Loucy (cell line): ENCODE measurements at regions not wholly inside any gene's neighbourhood (a gene's known extent, or its start where the extent isn't known, plus 50 kb on each side); places are given as distances from the start of the nearest gene placed in this dataset.

Experiments
- H2AFZ ChIP-seq: fragments of 200-600 bp; sonication (generic); 2 replicates; pipeline ENCODE4 v1.6.0; 2016; ENCODE audit warnings: antibody characterized with exemption, mild to moderate bottlenecking, low read length, moderate library complexity
- H3F3A ChIP-seq: fragments of 200-600 bp; 2 replicates; pipeline ENCODE4 v1.6.0; 2016; ENCODE audit warnings: antibody characterized with exemption, low read depth, mild to moderate bottlenecking
- H3K27me3 ChIP-seq: fragments of 200-600 bp; sonication (generic); 2 replicates; pipeline ENCODE4 v1.6.1; 2014; ENCODE audit warnings: low read length, mild to moderate bottlenecking; ENCODE audit not compliant: insufficient read depth, poor library complexity, severe bottlenecking
- H3K36me3 ChIP-seq: fragments of 200-600 bp; sonication (generic); 2 replicates; pipeline ENCODE4 v1.6.1; 2016; ENCODE audit warnings: low read length; ENCODE audit not compliant: insufficient read depth
- H3K4me1 ChIP-seq: fragments of 200-600 bp; sonication (generic); 2 replicates; pipeline ENCODE4 v1.5.1; 2014; ENCODE audit warnings: low read length, mild to moderate bottlenecking; ENCODE audit not compliant: insufficient read depth, poor library complexity, severe bottlenecking
- H3K4me2 ChIP-seq: fragments of 200-600 bp; sonication (generic); 2 replicates; pipeline ENCODE4 v1.6.0; 2014; ENCODE audit warnings: antibody characterized with exemption, low read length, low read depth, mild to moderate bottlenecking; ENCODE audit not compliant: poor library complexity, severe bottlenecking
- H3K4me3 ChIP-seq: fragments of 200-600 bp; sonication (generic); 2 replicates; pipeline ENCODE4 v1.5.1; 2014; ENCODE audit warnings: low read length, mild to moderate bottlenecking, mixed read lengths; ENCODE audit not compliant: poor library complexity, severe bottlenecking
- H3K79me2 ChIP-seq: fragments of 200-600 bp; sonication (generic); 2 replicates; pipeline ENCODE4 v1.6.1; 2014; ENCODE audit warnings: low read length; ENCODE audit not compliant: insufficient read depth
- H3K9ac ChIP-seq: fragments of 200-600 bp; sonication (generic); 2 replicates; pipeline ENCODE4 v1.6.0; 2014; ENCODE audit warnings: mild to moderate bottlenecking, low read depth, low read length, moderate library complexity; ENCODE audit not compliant: poor library complexity, severe bottlenecking
- H3K9me2 ChIP-seq: fragments of 200-600 bp; sonication (generic); replicated peaks from 2 replicates; pipeline ENCODE4 v1.6.1; 2016; ENCODE audit warnings: low read depth, low read length, mixed read lengths
- H3K9me3 ChIP-seq: fragments of 200-600 bp; sonication (generic); 2 replicates; pipeline ENCODE4 v1.6.1; 2014; ENCODE audit warnings: mild to moderate bottlenecking, antibody characterized with exemption, low read length, low read depth; ENCODE audit not compliant: insufficient read depth
- H4K20me1 ChIP-seq: fragments of 200-600 bp; sonication (generic); 2 replicates; pipeline ENCODE4 v1.6.0; 2014; ENCODE audit warnings: antibody characterized with exemption, low read length, mild to moderate bottlenecking; ENCODE audit not compliant: insufficient read depth, poor library complexity, severe bottlenecking
- CTCF ChIP-seq: fragments of 200-600 bp; sonication (generic); conservative IDR thresholded peaks from 2 replicates; pipeline ENCODE4 v1.5.1; 2014; ENCODE audit warnings: mild to moderate bottlenecking, antibody characterized with exemption, low read length
- EZH2phosphoT487 ChIP-seq: fragments of 200-600 bp; IDR thresholded peaks from 2 replicates; pipeline ENCODE4 v1.6.1; 2018; ENCODE audit warnings: antibody characterized with exemption, mild to moderate bottlenecking, moderate library complexity, borderline replicate concordance

DNA sequence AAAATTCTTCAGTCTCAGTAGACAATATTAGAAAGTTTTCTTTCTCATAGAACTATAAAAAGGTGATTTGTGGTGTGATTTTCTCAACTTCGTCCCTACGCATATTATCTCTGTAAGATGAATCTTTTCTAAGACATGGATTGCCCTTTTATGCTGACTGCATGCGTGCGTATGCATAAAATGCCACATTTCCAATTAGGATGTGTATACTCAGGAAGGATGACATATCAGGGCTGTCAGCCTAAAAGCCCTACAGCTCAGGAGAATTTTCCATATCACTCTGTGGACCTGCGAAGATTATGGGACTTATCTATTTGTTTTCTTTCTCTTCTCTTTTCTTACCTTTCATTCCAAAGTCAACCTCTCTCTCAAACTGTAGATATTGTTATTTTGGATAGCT, 166.5 kb upstream of the GPC6 start:
- no peak overlapping the region for H3K4me2 ChIP-seq
- no peak overlapping the region for H3K9ac ChIP-seq
- no peaks in the 10 kb centered on the region for H4K20me1 ChIP-seq
- no peaks in the 10 kb centered on the region for H3K27me3 ChIP-seq
- no peaks in the 10 kb centered on the region for H3F3A ChIP-seq
- no peak overlapping the region for H3K4me3 ChIP-seq
- no peaks in the 10 kb centered on the region for H3K9me2 ChIP-seq
- no peaks in the 10 kb centered on the region for H3K4me1 ChIP-seq
- H2AFZ ChIP-seq = no peak overlapping the region
- H3K36me3 ChIP-seq = no peaks in the 10 kb centered on the region
- TF ChIP-seq CTCF = no peak
- no peak for TF ChIP-seq EZH2phosphoT487
- H3K9me3 ChIP-seq = no peaks in the 10 kb centered on the region
- no peaks in the 10 kb centered on the region for H3K79me2 ChIP-seq

DNA sequence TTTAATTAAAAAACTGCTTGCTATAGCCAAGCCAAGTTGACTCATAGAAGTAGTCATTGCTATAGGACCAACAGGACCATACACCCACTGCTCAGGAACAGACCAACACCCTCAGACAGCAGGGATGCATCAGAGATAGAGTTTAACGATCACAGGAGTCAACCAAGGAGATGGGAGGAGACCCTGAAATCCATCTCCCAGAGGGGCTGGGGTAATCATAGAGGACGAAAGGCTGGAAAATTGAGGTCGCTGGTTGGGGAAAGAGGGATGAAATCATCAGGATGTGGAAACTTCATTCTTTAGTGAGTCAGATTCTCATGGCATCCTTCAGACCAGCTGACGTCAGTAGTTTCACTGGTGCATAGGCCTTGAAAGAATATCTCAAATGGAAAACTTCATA, 160.4 kb upstream of the GPC6 start:
- Histone ChIP-seq H3K4me1 (no peaks in the 10 kb centered on the region), H3K36me3 (no peaks in the 10 kb centered on the region), H3K9ac (no peak overlapping the region), H2AFZ (no peak overlapping the region), H3K79me2 (no peaks in the 10 kb centered on the region), H3K4me2 (no peak overlapping the region), H3K9me2 (no peaks in the 10 kb centered on the region), H3K4me3 (no peak overlapping the region), H3F3A (no peaks in the 10 kb centered on the region), H3K27me3 (no peaks in the 10 kb centered on the region), H4K20me1 (no peaks in the 10 kb centered on the region), H3K9me3 (no peaks in the 10 kb centered on the region)
- TF ChIP-seq CTCF = no peak
- no peak for TF ChIP-seq EZH2phosphoT487

DNA sequence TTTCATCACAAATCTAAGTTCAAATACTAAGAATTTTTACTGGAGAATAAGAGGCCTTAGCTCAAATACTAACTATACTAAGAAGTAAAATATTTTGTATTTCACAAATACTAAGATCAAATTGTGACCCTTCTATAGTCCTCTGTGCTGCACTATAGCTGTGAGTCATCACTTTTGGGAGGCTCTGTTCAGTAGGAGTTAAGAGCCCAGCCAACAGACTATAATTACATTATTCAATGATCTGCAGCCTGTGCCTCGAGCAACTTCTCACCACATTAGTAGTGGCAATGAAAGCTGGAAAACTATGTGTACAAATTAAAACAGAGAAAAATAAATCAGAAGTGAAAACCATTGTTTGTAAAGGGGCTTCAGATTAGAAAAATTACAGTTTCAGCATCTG, 147.3 kb upstream of the GPC6 start:
- H3K4me1 ChIP-seq = no peaks in the 10 kb centered on the region
- H3K9me3 ChIP-seq = no peaks in the 10 kb centered on the region; the same call in 1 of the 2 replicates
- H2AFZ ChIP-seq = no peak overlapping the region
- no peaks in the 10 kb centered on the region for H4K20me1 ChIP-seq
- no peaks in the 10 kb centered on the region for H3F3A ChIP-seq
- no peak overlapping the region for H3K4me3 ChIP-seq
- H3K36me3 ChIP-seq = no peaks in the 10 kb centered on the region
- H3K79me2 ChIP-seq = no peaks in the 10 kb centered on the region
- H3K4me2 ChIP-seq = no peak overlapping the region
- no peaks in the 10 kb centered on the region for H3K9me2 ChIP-seq
- H3K27me3 ChIP-seq = no peaks in the 10 kb centered on the region
- no peak overlapping the region for H3K9ac ChIP-seq
- TF ChIP-seq EZH2phosphoT487 = no peak
- no peak for TF ChIP-seq CTCF
